ENCODE measurements at regions not wholly inside any gene's neighbourhood (a gene's known extent, or its start where the extent isn't known, plus 50 kb on each side); places are given as distances from the start of the nearest gene placed in this dataset.

DNA sequence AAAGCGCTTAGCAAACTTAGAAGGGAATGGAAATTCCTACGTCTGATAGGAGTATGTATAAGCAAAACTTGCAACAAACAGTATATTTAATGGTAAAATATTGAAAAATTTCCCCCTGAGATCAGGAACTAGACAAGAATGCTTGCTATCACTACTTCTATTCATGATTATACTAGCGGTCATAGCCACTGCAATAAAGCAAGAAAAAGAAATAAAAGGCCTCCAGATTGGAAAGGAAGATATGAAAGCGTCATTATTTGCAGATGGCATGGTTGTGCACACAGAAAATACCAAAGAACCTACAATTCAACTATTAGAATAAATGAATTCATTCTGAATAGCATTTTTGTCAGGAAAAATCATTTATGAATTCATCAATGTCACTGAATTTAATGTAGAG is 87.2 kb upstream of the BCOR start:
- no peak for TF ChIP-seq POLR2AphosphoS5 (IDR thresholded peaks at IDR 0.05; ENCODE audit: insufficient read depth, low read depth, low read length)
- TF ChIP-seq EZH2 (IDR thresholded peaks at IDR 0.05; ENCODE audit: borderline replicate concordance, low read depth, low read length, severe bottlenecking): no peak

All from endothelial cell of umbilical vein (primary cell).